MM.1S (cell line): ENCODE measurements at regions not wholly inside any gene's neighbourhood (a gene's known extent, or its start where the extent isn't known, plus 50 kb on each side); places are given as distances from the start of the nearest gene placed in this dataset.

Experiments
- DNase-seq: peaks from one replicate; pipeline ENCODE4 v3.0.0-alpha.2; 2015
- H2AFZ ChIP-seq: fragments of 300-600 bp; sonication (generic); 2 replicates; pipeline ENCODE4 v1.6.0; 2016; ENCODE audit warnings: antibody characterized with exemption, low read length
- H3F3A ChIP-seq: fragments of 300-600 bp; sonication (generic); 2 replicates; pipeline ENCODE4 v1.6.1; 2016; ENCODE audit warnings: mild to moderate bottlenecking, antibody characterized with exemption, low read length, moderate library complexity, mixed read lengths; ENCODE audit not compliant: insufficient read depth
- H3K27ac ChIP-seq: fragments of 300-600 bp; sonication (generic); 2 replicates; pipeline ENCODE4 v1.5.1; 2016; ENCODE audit warnings: mild to moderate bottlenecking, low read length
- H3K27me3 ChIP-seq: fragments of 300-600 bp; sonication (generic); replicated peaks from 2 replicates; pipeline ENCODE4 v1.6.0; 2016; ENCODE audit warnings: low read length; ENCODE audit not compliant: insufficient read depth
- H3K36me3 ChIP-seq: fragments of 300-600 bp; sonication (generic); replicated peaks from 2 replicates; pipeline ENCODE4 v1.6.1; 2016; ENCODE audit warnings: mild to moderate bottlenecking, low read length, mixed read lengths; ENCODE audit not compliant: insufficient read depth
- H3K4me1 ChIP-seq: fragments of 300-600 bp; sonication (generic); 2 replicates; pipeline ENCODE4 v1.6.1; 2016; ENCODE audit warnings: low read length, mixed read lengths
- H3K4me2 ChIP-seq: fragments of 300-600 bp; sonication (generic); 2 replicates; pipeline ENCODE4 v1.6.0; 2016; ENCODE audit warnings: low read depth, low read length
- H3K4me3 ChIP-seq: fragments of 300-600 bp; sonication (generic); 2 replicates; pipeline ENCODE4 v1.5.1; 2016; ENCODE audit warnings: low read length, mixed read lengths
- H3K79me2 ChIP-seq: fragments of 300-600 bp; sonication (generic); 2 replicates; pipeline ENCODE4 v1.6.1; 2016; ENCODE audit warnings: mixed run types, low read length, mixed read lengths
- H3K9ac ChIP-seq: fragments of 300-600 bp; sonication (generic); 2 replicates; pipeline ENCODE4 v1.6.1; 2016; ENCODE audit warnings: low read length, mixed read lengths
- H3K9me2 ChIP-seq: fragments of 300-600 bp; sonication (generic); replicated peaks from 2 replicates; pipeline ENCODE4 v1.6.1; 2016; ENCODE audit warnings: mild to moderate bottlenecking, low read length, mixed read lengths; ENCODE audit not compliant: insufficient read depth
- H3K9me3 ChIP-seq: fragments of 300-600 bp; sonication (generic); replicated peaks from 2 replicates; pipeline ENCODE4 v1.6.1; 2016; ENCODE audit warnings: mild to moderate bottlenecking, low read length, mixed read lengths; ENCODE audit not compliant: insufficient read depth
- H4K20me1 ChIP-seq: fragments of 300-600 bp; sonication (generic); 2 replicates; pipeline ENCODE4 v1.6.1; 2016; ENCODE audit warnings: mild to moderate bottlenecking, low read length, moderate library complexity, mixed read lengths; ENCODE audit not compliant: insufficient read depth
- EZH2 ChIP-seq: fragments of 300-600 bp; sonication (generic); optimal IDR thresholded peaks from 2 replicates; pipeline ENCODE3; 2017; ENCODE audit warnings: low read depth, mild to moderate bottlenecking, antibody characterized with exemption, low read length, mixed read lengths
- EZH2phosphoT487 ChIP-seq: fragments of 300-600 bp; sonication (generic); IDR thresholded peaks from 2 replicates; pipeline ENCODE4 v1.6.1; 2018; ENCODE audit warnings: antibody characterized with exemption, low read length
- TF ChIP-seq, protein P1 (sequence below): fragments of 300-600 bp; sonication (generic); IDR thresholded peaks from 2 replicates; pipeline ENCODE4 v1.5.1; 2016; ENCODE audit warnings: antibody characterized with exemption, low read length, mixed read lengths

DNA sequence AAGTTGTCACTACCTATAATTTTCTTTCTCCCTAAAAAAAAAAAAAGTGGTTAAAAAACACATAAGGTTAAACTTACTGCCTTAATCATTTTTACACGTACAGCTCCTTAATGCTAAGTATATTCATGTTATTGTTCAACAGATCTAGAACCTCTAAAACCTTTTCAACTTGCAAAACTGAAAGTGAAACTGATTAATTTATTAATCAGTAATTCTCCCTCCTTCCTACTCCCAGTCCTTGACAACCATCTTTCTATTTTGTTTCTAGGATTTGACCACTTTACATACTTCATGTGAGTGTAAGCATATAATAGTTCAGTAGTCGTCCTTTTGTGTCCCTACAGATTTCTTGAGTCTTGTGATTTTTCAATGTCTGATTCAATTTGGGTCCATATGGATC lies 251.4 kb upstream of the KIF2B start:
- TF ChIP-seq, protein P1, sequence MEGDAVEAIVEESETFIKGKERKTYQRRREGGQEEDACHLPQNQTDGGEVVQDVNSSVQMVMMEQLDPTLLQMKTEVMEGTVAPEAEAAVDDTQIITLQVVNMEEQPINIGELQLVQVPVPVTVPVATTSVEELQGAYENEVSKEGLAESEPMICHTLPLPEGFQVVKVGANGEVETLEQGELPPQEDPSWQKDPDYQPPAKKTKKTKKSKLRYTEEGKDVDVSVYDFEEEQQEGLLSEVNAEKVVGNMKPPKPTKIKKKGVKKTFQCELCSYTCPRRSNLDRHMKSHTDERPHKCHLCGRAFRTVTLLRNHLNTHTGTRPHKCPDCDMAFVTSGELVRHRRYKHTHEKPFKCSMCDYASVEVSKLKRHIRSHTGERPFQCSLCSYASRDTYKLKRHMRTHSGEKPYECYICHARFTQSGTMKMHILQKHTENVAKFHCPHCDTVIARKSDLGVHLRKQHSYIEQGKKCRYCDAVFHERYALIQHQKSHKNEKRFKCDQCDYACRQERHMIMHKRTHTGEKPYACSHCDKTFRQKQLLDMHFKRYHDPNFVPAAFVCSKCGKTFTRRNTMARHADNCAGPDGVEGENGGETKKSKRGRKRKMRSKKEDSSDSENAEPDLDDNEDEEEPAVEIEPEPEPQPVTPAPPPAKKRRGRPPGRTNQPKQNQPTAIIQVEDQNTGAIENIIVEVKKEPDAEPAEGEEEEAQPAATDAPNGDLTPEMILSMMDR, result no peak
- TF ChIP-seq EZH2phosphoT487 (no peak), EZH2 (no peak)

DNA sequence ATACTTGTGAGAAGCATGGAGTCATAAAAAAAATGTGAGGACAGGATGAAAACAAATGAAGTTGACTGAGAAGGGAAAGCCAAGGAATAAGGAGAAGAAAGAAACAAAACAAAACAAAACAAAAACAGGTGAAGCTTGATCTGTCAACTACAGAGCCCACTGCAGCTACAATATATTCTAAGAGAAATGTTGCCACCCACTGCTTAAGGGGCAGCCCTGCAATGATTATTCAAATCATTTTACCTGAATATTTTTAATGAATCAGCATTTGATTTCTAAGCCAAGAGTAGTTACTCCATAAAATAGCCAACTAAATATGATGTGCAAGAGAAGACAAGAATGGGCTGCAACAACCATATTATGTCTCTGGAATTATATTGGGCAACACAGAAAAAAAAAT lies 252.0 kb upstream of the KIF2B start:
- TF ChIP-seq, protein P1, result peak; percentile 35
- TF ChIP-seq EZH2 (no peak), EZH2phosphoT487 (no peak)
- Histone ChIP-seq H3K4me1 (peaks cover 4% of the 10 kb centered on the region; the same call in 1 of the 2 replicates), H3K9me3 (no peaks in the 10 kb centered on the region), H2AFZ (peak overlapping the region; percentile 50), H4K20me1 (no peaks in the 10 kb centered on the region), H3K9ac (no peak overlapping the region; the same call in 1 of the 2 replicates), H3K79me2 (no peaks in the 10 kb centered on the region), H3K9me2 (no peaks in the 10 kb centered on the region), H3F3A (no peaks in the 10 kb centered on the region), H3K27ac (no peak overlapping the region), H3K4me2 (peak overlapping the region; percentile 46), H3K4me3 (peak overlapping the region; percentile 27), H3K27me3 (no peaks in the 10 kb centered on the region), H3K36me3 (no peaks in the 10 kb centered on the region)
- DNase-seq, result peak; percentile 45

More for the DNA sequence above, 251.4 kb upstream of the KIF2B start:
- peaks cover 4% of the 10 kb centered on the region; the same call in 1 of the 2 replicates for H3K4me1 ChIP-seq
- peak overlapping the region; percentile 9; the same call in 1 of the 2 replicates for H3K9ac ChIP-seq
- H3K9me2 ChIP-seq, result no peaks in the 10 kb centered on the region
- peak overlapping the region; percentile 50 for H2AFZ ChIP-seq
- no peaks in the 10 kb centered on the region for H3K36me3 ChIP-seq
- peak overlapping the region; percentile 27 for H3K4me3 ChIP-seq
- H3K4me2 ChIP-seq, result peak overlapping the region; percentile 46
- no peaks in the 10 kb centered on the region for H3K79me2 ChIP-seq
- no peaks in the 10 kb centered on the region for H3K27me3 ChIP-seq
- H4K20me1 ChIP-seq, result no peaks in the 10 kb centered on the region
- H3K9me3 ChIP-seq, result no peaks in the 10 kb centered on the region
- no peak overlapping the region for H3K27ac ChIP-seq
- DNase-seq, result peak; percentile 10
- no peaks in the 10 kb centered on the region for H3F3A ChIP-seq

DNA sequence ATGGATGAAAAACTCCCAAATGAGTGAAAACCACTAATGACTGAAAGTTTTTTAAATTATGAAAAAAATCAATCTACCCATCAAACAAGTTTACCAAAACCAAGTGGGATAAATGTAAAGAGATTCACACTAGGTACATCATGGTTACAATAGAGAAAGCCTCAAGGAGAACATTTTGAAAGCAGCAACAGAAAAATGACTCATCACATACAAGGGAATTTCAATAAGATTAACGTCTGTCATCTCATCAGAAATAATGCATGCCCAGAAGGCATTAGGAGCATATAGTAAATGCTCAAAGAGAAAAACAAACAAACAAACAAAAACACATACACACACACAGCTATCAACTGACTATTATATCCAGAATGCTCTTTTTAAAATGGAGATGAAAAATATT lies 261.8 kb upstream of the KIF2B start:
- no peaks in the 10 kb centered on the region for H4K20me1 ChIP-seq
- no peaks in the 10 kb centered on the region for H3K9me3 ChIP-seq
- H3K4me3 ChIP-seq, result no peak overlapping the region
- no peak overlapping the region for H3K9ac ChIP-seq
- H3K27me3 ChIP-seq, result no peaks in the 10 kb centered on the region
- H3F3A ChIP-seq, result no peaks in the 10 kb centered on the region
- H3K36me3 ChIP-seq, result no peaks in the 10 kb centered on the region
- TF ChIP-seq, protein P1, result no peak
- no peak for TF ChIP-seq EZH2phosphoT487
- no peak for TF ChIP-seq EZH2
- no peak for DNase-seq
- H3K27ac ChIP-seq, result no peak overlapping the region
- no peaks in the 10 kb centered on the region for H3K79me2 ChIP-seq
- no peaks in the 10 kb centered on the region for H3K9me2 ChIP-seq
- no peak overlapping the region for H3K4me2 ChIP-seq
- no peak overlapping the region for H2AFZ ChIP-seq
- H3K4me1 ChIP-seq, result no peaks in the 10 kb centered on the region
